ENCODE measurements at regions not wholly inside any gene's neighbourhood (a gene's known extent, or its start where the extent isn't known, plus 50 kb on each side); places are given as distances from the start of the nearest gene placed in this dataset.

GRCh38 chr7:136667584-136667983 is 200.9 kb upstream of the CHRM2 start:
- TF ChIP-seq CTCF (IDR thresholded peaks at IDR 0.05) (no peak), POLR2A (IDR thresholded peaks at IDR 0.05) (no peak)

All from esophagus squamous epithelium (tissue), 4 donors.